H1 (cell line): ENCODE measurements at regions not wholly inside any gene's neighbourhood (a gene's known extent, or its start where the extent isn't known, plus 50 kb on each side); places are given as distances from the start of the nearest gene placed in this dataset.

Experiments used
- CTCF ChIA-PET: fragments of 300-600 bp; sonication (Branson Sonifier 250); formaldehyde crosslinking; loops from one replicate; lab custom pipeline; 2021; ENCODE audit not compliant: partially characterized antibody; lab: Charles Lee
- POLR2A ChIA-PET: fragments of 300-600 bp; sonication (Branson Sonifier 250); formaldehyde crosslinking; loops from one replicate; lab custom pipeline; 2021; ENCODE audit warnings: inconsistent platforms; ENCODE audit not compliant: partially characterized antibody; lab: Charles Lee
- DNase-seq, 2 experiments: peaks; one replicate each; pipeline versions ENCODE4 v3.0.0 to v3.0.0-alpha.2; 2010 to 2022; ENCODE audit warnings: low spot score in 2 of 2, low read depth in 1 of 2, mixed read lengths in 1 of 2
- FAIRE-seq: peaks from 2 replicates; lab custom pipeline; 2011; peaks lifted over from hg19 to GRCh38; lab: Jason Lieb, UNC
- H2AFZ ChIP-seq: 2 replicates; pipeline ENCODE4 v1.8.1; 2012; ENCODE audit warnings: low read length, inconsistent platforms
- H2AK5ac ChIP-seq: 2 replicates; pipeline ENCODE4 v1.6.1; 2013; ENCODE audit warnings: low read depth, low read length
- H2BK120ac ChIP-seq: replicated peaks from 2 replicates; pipeline ENCODE3; 2013; ENCODE audit warnings: low read depth, low read length, inconsistent platforms
- H2BK12ac ChIP-seq: 2 replicates; pipeline ENCODE4 v1.6.1; 2013; ENCODE audit warnings: low read depth, low read length
- H2BK15ac ChIP-seq: 2 replicates; pipeline ENCODE4 v1.6.1; 2013; ENCODE audit warnings: low read length
- H2BK20ac ChIP-seq: 2 replicates; pipeline ENCODE4 v1.6.1; 2013; ENCODE audit warnings: low read length
- H2BK5ac ChIP-seq: 2 replicates; pipeline ENCODE4 v1.6.1; 2013; ENCODE audit warnings: low read depth, low read length
- H3K14ac ChIP-seq: 2 replicates; pipeline ENCODE4 v1.6.1; 2013; ENCODE audit warnings: inconsistent platforms; ENCODE audit not compliant: insufficient read length
- H3K18ac ChIP-seq: 2 replicates; pipeline ENCODE4 v1.6.1; 2013; ENCODE audit warnings: low read length; ENCODE audit errors: extremely low read depth
- H3K23ac ChIP-seq: 2 replicates; pipeline ENCODE4 v1.6.1; 2013; ENCODE audit warnings: inconsistent platforms; ENCODE audit not compliant: insufficient read length
- H3K23me2 ChIP-seq: 2 replicates; pipeline ENCODE4 v1.6.1; 2013; ENCODE audit warnings: low read depth, low read length
- H3K27ac ChIP-seq: 2 replicates; pipeline ENCODE4 v1.6.1; 2011; ENCODE audit warnings: low read depth, low read length, inconsistent platforms
- H3K27me3 ChIP-seq, 4 experiments: replicated peaks in 1 of 4; 1 replicate in 1 of 4; 2 replicates in 3 of 4; pipeline versions ENCODE4 v1.6.1 to v1.8.1; 2011 to 2013; ENCODE audit warnings: low read length in 3 of 4, mild to moderate bottlenecking in 3 of 4, inconsistent platforms in 2 of 4, mixed read lengths in 2 of 4, moderate library complexity in 1 of 4; ENCODE audit not compliant: control insufficient read depth in 3 of 4, insufficient read depth in 3 of 4; ENCODE audit errors: extremely low read depth in 1 of 4
- H3K36me3 ChIP-seq, 4 experiments: 2 replicates each; pipeline versions ENCODE4 v1.6.1 to v1.8.1; 2011 to 2013; ENCODE audit warnings: mild to moderate bottlenecking in 4 of 4, low read length in 3 of 4, moderate library complexity in 2 of 4, control low read depth in 1 of 4, inconsistent platforms in 1 of 4; ENCODE audit not compliant: insufficient read depth in 4 of 4, control insufficient read depth in 2 of 4
- H3K4ac ChIP-seq: replicated peaks from 2 replicates; pipeline ENCODE3; 2013; ENCODE audit warnings: low read length, low read depth, mixed read lengths, inconsistent platforms; ENCODE audit not compliant: insufficient read length
- H3K4me1 ChIP-seq, 4 experiments: replicated peaks in 1 of 4; 1 replicate in 1 of 4; 2 replicates in 3 of 4; pipeline versions ENCODE4 v1.6.1 to v1.8.1; 2011 to 2013; ENCODE audit warnings: low read length in 3 of 4, inconsistent platforms in 2 of 4, mixed read lengths in 1 of 4; ENCODE audit not compliant: insufficient read depth in 4 of 4, control insufficient read depth in 3 of 4
- H3K4me2 ChIP-seq, 2 experiments: 2 replicates each; pipeline versions ENCODE4 v1.6.1 to v1.8.1; 2011 to 2013; ENCODE audit warnings: low read depth in 2 of 2, low read length in 2 of 2, control low read depth in 1 of 2, inconsistent platforms in 1 of 2, mild to moderate bottlenecking in 1 of 2; ENCODE audit not compliant: insufficient read depth in 1 of 2
- H3K4me3 ChIP-seq, 4 experiments: fragments of 200-600, 300-600 bp in 1 of 4; sonication (generic), shearing (Covaris generic), sonication (Bioruptor Twin) in 1 of 4; 2 replicates each; pipeline versions ENCODE4 v1.5.1 to v1.8.1; 2011 to 2016; ENCODE audit warnings: low read length in 4 of 4, low read depth in 3 of 4, control low read depth in 2 of 4, inconsistent platforms in 2 of 4, mild to moderate bottlenecking in 2 of 4, mixed read lengths in 1 of 4, moderate library complexity in 1 of 4; ENCODE audit not compliant: insufficient read depth in 2 of 4; ENCODE audit errors: extremely low read depth in 1 of 4
- H3K56ac ChIP-seq: replicated peaks from 2 replicates; pipeline ENCODE3; 2013; ENCODE audit warnings: low read depth, mild to moderate bottlenecking, mixed read lengths, low read length, inconsistent platforms; ENCODE audit not compliant: insufficient read length
- H3K79me1 ChIP-seq: 2 replicates; pipeline ENCODE4 v1.6.1; 2013; ENCODE audit warnings: low read depth, low read length, control low read depth
- H3K79me2 ChIP-seq, 2 experiments: 2 replicates each; pipeline versions ENCODE4 v1.6.1 to v1.8.1; 2012 to 2013; ENCODE audit warnings: low read length in 2 of 2, mild to moderate bottlenecking in 2 of 2, inconsistent platforms in 1 of 2; ENCODE audit not compliant: insufficient read depth in 2 of 2, control insufficient read depth in 1 of 2
- H3K9ac ChIP-seq, 4 experiments: replicated peaks in 1 of 4; 1 replicate in 1 of 4; 2 replicates in 3 of 4; pipeline versions ENCODE4 v1.6.1 to v1.8.1; 2011 to 2013; ENCODE audit warnings: low read depth in 3 of 4, low read length in 3 of 4, control low read depth in 2 of 4, mild to moderate bottlenecking in 2 of 4, moderate library complexity in 2 of 4, inconsistent platforms in 1 of 4; ENCODE audit errors: extremely low read depth in 1 of 4
- H3K9me3 ChIP-seq, 2 experiments: 2 replicates each; pipeline versions ENCODE4 v1.6.1 to v1.8.1; 2012 to 2013; ENCODE audit warnings: mild to moderate bottlenecking in 2 of 2, moderate library complexity in 2 of 2, control low read depth in 1 of 2, inconsistent platforms in 1 of 2, low read depth in 1 of 2, low read length in 1 of 2, mixed read lengths in 1 of 2; ENCODE audit not compliant: insufficient read depth in 2 of 2
- H4K20me1 ChIP-seq, 2 experiments: replicated peaks in 1 of 2; 2 replicates each; pipeline versions ENCODE3 to v1.8.1; 2011 to 2013; ENCODE audit warnings: inconsistent platforms in 2 of 2, low read length in 2 of 2, mild to moderate bottlenecking in 1 of 2; ENCODE audit not compliant: insufficient read depth in 2 of 2, control insufficient read depth in 1 of 2
- H4K5ac ChIP-seq: 2 replicates; pipeline ENCODE4 v1.6.1; 2013; ENCODE audit warnings: low read length, low read depth, mixed read lengths, inconsistent platforms; ENCODE audit not compliant: insufficient read length
- H4K8ac ChIP-seq: 2 replicates; pipeline ENCODE4 v1.8.0; 2013; ENCODE audit warnings: mild to moderate bottlenecking, moderate library complexity, low read length, inconsistent platforms; ENCODE audit not compliant: insufficient read depth; ENCODE audit errors: extremely low read depth
- H4K91ac ChIP-seq: replicated peaks from 2 replicates; pipeline ENCODE3; 2013; ENCODE audit warnings: low read length, mixed read lengths, inconsistent platforms; ENCODE audit not compliant: insufficient read length
- JUND ChIP-seq: IDR thresholded peaks from 2 replicates; pipeline ENCODE4 v1.6.1; 2011; ENCODE audit warnings: mild to moderate bottlenecking, improper control_type of control experiment, low read length
- TBP ChIP-seq: IDR thresholded peaks from 2 replicates; pipeline ENCODE4 v1.6.1; 2011; ENCODE audit warnings: low read depth, low read length, improper control_type of control experiment
- WGBS, 2 experiments: shearing (Covaris generic) in 1 of 2; methylation state at CpG; one replicate each; pipeline versions ENCODE4 v1.1.6 to v1.1.7; 2013 to 2015; ENCODE audit warnings: low lambda C conversion rate in 2 of 2, mixed read lengths in 2 of 2, inconsistent platforms in 1 of 2, low coverage in 1 of 2, missing lambda C conversion rate in 1 of 2; ENCODE audit not compliant: insufficient replicate concordance in 2 of 2, insufficient coverage in 1 of 2, insufficient read length in 1 of 2; ENCODE audit errors: extremely low coverage in 1 of 2, missing lambda C conversion rate in 1 of 2; 5-methylcytosine and 5-hydroxymethylcytosine counted together

DNA sequence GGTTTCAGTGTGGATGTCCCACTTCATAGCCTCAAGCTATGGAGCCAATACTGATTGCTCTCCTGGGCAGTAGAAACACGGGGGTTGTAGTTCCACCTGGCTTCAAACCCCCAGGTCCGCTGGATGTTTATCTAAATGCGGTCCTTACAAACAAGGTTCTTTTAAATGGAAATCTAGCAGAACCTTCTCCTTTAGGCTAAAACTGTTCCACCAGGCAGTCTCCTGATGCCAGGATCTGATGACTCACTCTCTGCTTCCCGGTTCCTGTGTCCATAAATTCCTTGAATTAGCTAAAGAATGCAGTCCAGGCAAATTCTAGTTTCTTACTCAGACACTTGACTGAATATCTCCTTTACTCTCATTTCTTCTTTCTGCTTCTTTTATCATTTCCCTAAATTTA lies 108.4 kb upstream of the FAM3C start:
- Histone ChIP-seq H3K4me1 (peaks cover 0 to 4% (median 0%) of the 10 kb centered on the region in 4 experiments; a peak in 2 of 7 replicates), H3K23me2 (no peaks in the 10 kb centered on the region), H3K18ac (no peak overlapping the region), H3K79me1 (no peaks in the 10 kb centered on the region), H2AK5ac (no peak overlapping the region), H4K91ac (no peak overlapping the region), H3K79me2 (no peaks in the 10 kb centered on the region), H2BK120ac (no peak overlapping the region), H3K4me3 (no peak overlapping the region), H4K5ac (no peak overlapping the region), H3K56ac (no peak overlapping the region), H2BK15ac (no peak overlapping the region), H2BK20ac (no peak overlapping the region), H3K4me2 (no peak overlapping the region), H2BK5ac (no peak overlapping the region), H3K23ac (no peak overlapping the region), H3K14ac (no peak overlapping the region), H2AFZ (no peak overlapping the region), H3K9ac (no peak overlapping the region), H3K27ac (peak overlapping the region; percentile 35; the same call in 1 of the 2 replicates), H2BK12ac (no peak overlapping the region), H3K9me3 (no peaks in the 10 kb centered on the region), H3K27me3 (no peaks in the 10 kb centered on the region), H3K4ac (no peak overlapping the region), H3K36me3 (peaks cover 0 to 4% (median 0%) of the 10 kb centered on the region in 4 experiments; a peak in 2 of 8 replicates), H4K20me1 (no peaks in the 10 kb centered on the region), H4K8ac (no peak overlapping the region)
- ChIA-PET POLR2A (no interaction called here), CTCF (interaction anchor here (0.5 to 1.2 kb wide), 2 partner anchors 10 to 68 kb away, joined by 3 to 5 read pairs; no protein-coding TSS in a partner anchor)
- TF ChIP-seq TBP (no peak), JUND (peak; percentile 88)
- DNase-seq (no peak), FAIRE-seq (no peak)
- 70% methylated on average over 4 of the region's 4 CpGs; no CpG with 5 or more reads in 1 of the 2 experiments for WGBS, 2 experiments
